MM.1S (cell line): ENCODE measurements at regions not wholly inside any gene's neighbourhood (a gene's known extent, or its start where the extent isn't known, plus 50 kb on each side); places are given as distances from the start of the nearest gene placed in this dataset.

Experiments
- CTCF ChIP-seq: fragments of 300-600 bp; sonication (generic); IDR thresholded peaks from 2 replicates; pipeline ENCODE4 v1.5.1; 2016; ENCODE audit warnings: antibody characterized with exemption, low read length, mixed read lengths
- EZH2 ChIP-seq: fragments of 300-600 bp; sonication (generic); optimal IDR thresholded peaks from 2 replicates; pipeline ENCODE3; 2017; ENCODE audit warnings: low read depth, mild to moderate bottlenecking, antibody characterized with exemption, low read length, mixed read lengths
- EZH2phosphoT487 ChIP-seq: fragments of 300-600 bp; sonication (generic); IDR thresholded peaks from 2 replicates; pipeline ENCODE4 v1.6.1; 2018; ENCODE audit warnings: antibody characterized with exemption, low read length

GRCh38 chr17:77560381-77560780 is 398.1 kb upstream of the TNRC6C start:
- no peak for TF ChIP-seq CTCF
- no peak for TF ChIP-seq EZH2
- no peak for TF ChIP-seq EZH2phosphoT487
